ENCODE measurements at regions not wholly inside any gene's neighbourhood (a gene's known extent, or its start where the extent isn't known, plus 50 kb on each side); places are given as distances from the start of the nearest gene placed in this dataset.

GRCh38 chr4:23384741-23385140, 505.1 kb downstream of the PPARGC1A start:
- no peak for TF ChIP-seq CTCF (IDR thresholded peaks at IDR 0.05)
- no peak for TF ChIP-seq POLR2A (IDR thresholded peaks at IDR 0.05; ENCODE audit: low read depth)
- TF ChIP-seq POLR2AphosphoS5 (IDR thresholded peaks at IDR 0.05), result no peak
- no peak for TF ChIP-seq EP300 (IDR thresholded peaks at IDR 0.05)

Data from esophagus muscularis mucosa (tissue), 4 donors.